HEK293 (cell line): ENCODE measurements at regions not wholly inside any gene's neighbourhood (a gene's known extent, or its start where the extent isn't known, plus 50 kb on each side); places are given as distances from the start of the nearest gene placed in this dataset.

Experiments used
- CTCF ChIA-PET: fragments of 350-600 bp; formaldehyde crosslinking; extraction: SDS; loops from one replicate; lab custom pipeline; 2021; ENCODE audit warnings: antibody characterized with exemption; lab: Yijun Ruan, JAX
- POLR2A ChIA-PET: fragments of 300-600 bp; formaldehyde crosslinking; extraction: SDS; loops from one replicate; lab custom pipeline; 2020; ENCODE audit warnings: antibody characterized with exemption, inconsistent platforms; lab: Yijun Ruan, JAX
- H3K27ac ChIP-seq: fragments of 200-500 bp; sonication (Bioruptor generic); 2 replicates; pipeline ENCODE4 v1.5.1; 2014; ENCODE audit warnings: low read depth, low read length, control low read depth, inconsistent platforms; ENCODE audit errors: extremely low read depth
- H3K36me3 ChIP-seq, 2 experiments: fragments of 200-500 bp in 1 of 2; sonication (Bioruptor generic) in 1 of 2; 1 replicate in 1 of 2; 2 replicates in 1 of 2; pipeline ENCODE4 v1.5.1; 2014 to 2017; ENCODE audit warnings: inconsistent platforms in 2 of 2, low read length in 2 of 2; ENCODE audit not compliant: control insufficient read depth in 2 of 2, insufficient read depth in 1 of 2
- H3K4me1 ChIP-seq: fragments of 200-500 bp; sonication (Bioruptor generic); 2 replicates; pipeline ENCODE4 v1.5.1; 2014; ENCODE audit warnings: mild to moderate bottlenecking, low read length, inconsistent platforms; ENCODE audit not compliant: control insufficient read depth, insufficient read depth
- H3K4me3 ChIP-seq: 2 replicates; pipeline ENCODE4 v1.5.1; 2011; ENCODE audit warnings: low read depth, mild to moderate bottlenecking, control low read depth, low read length, moderate library complexity
- H3K9me3 ChIP-seq: fragments of 200-500 bp; sonication (Bioruptor generic); 2 replicates; pipeline ENCODE4 v1.5.1; 2014; ENCODE audit warnings: low read depth, low read length, inconsistent platforms; ENCODE audit not compliant: control insufficient read depth, insufficient read depth
- GLI2 ChIP-seq: fragments of 450-650 bp; formaldehyde crosslinking; IDR thresholded peaks from 2 replicates; pipeline ENCODE4; 2017; ENCODE audit warnings: missing biosample characterization, missing genetic modification characterization, low read depth, borderline replicate concordance
- HOXC10 ChIP-seq: sonication (generic); formaldehyde crosslinking; IDR thresholded peaks from 2 replicates; pipeline ENCODE4 v1.8.1; 2023; ENCODE audit warnings: mild to moderate bottlenecking, missing genetic modification reagents
- KLF9 ChIP-seq: fragments of 450-650 bp; formaldehyde crosslinking; IDR thresholded peaks from 2 replicates; pipeline ENCODE4 v1.5.1; 2016; ENCODE audit warnings: missing biosample characterization, missing genetic modification characterization, low read depth
- MZF1 ChIP-seq: fragments of 450-650 bp; formaldehyde crosslinking; IDR thresholded peaks from 2 replicates; pipeline ENCODE4 v1.5.1; 2017; ENCODE audit warnings: missing biosample characterization, missing genetic modification characterization, borderline replicate concordance
- OSR2 ChIP-seq: fragments of 450-650 bp; formaldehyde crosslinking; IDR thresholded peaks from 2 replicates; pipeline ENCODE4 v1.5.1; 2016; ENCODE audit warnings: missing biosample characterization, missing genetic modification characterization
- ZBTB1 ChIP-seq: fragments of 450-650 bp; formaldehyde crosslinking; IDR thresholded peaks from 2 replicates; pipeline ENCODE4 v1.5.1; 2016; ENCODE audit warnings: missing biosample characterization, missing genetic modification characterization
- ZIC2 ChIP-seq: fragments of 450-650 bp; formaldehyde crosslinking; IDR thresholded peaks from 2 replicates; pipeline ENCODE4 v1.5.1; 2016; ENCODE audit warnings: missing biosample characterization, missing genetic modification characterization
- ZNF112 ChIP-seq: fragments of 450-650 bp; formaldehyde crosslinking; IDR thresholded peaks from 2 replicates; pipeline ENCODE4 v1.5.0; 2017; ENCODE audit warnings: missing biosample characterization, missing genetic modification characterization
- ZNF114 ChIP-seq: fragments of 450-650 bp; formaldehyde crosslinking; IDR thresholded peaks from 2 replicates; pipeline ENCODE4 v1.5.0; 2017; ENCODE audit warnings: missing biosample characterization, missing genetic modification characterization
- ZNF140 ChIP-seq: fragments of 450-650 bp; formaldehyde crosslinking; IDR thresholded peaks from 2 replicates; pipeline ENCODE4 v1.5.1; 2016; ENCODE audit warnings: missing biosample characterization, missing genetic modification characterization
- ZNF19 ChIP-seq: fragments of 450-650 bp; formaldehyde crosslinking; IDR thresholded peaks from 2 replicates; pipeline ENCODE4; 2016; ENCODE audit warnings: missing biosample characterization, missing genetic modification characterization, low read depth
- ZNF24 ChIP-seq: fragments of 450-650 bp; formaldehyde crosslinking; IDR thresholded peaks from 2 replicates; pipeline ENCODE4 v1.5.1; 2016; ENCODE audit warnings: missing biosample characterization, missing genetic modification characterization
- ZNF266 ChIP-seq: fragments of 450-650 bp; formaldehyde crosslinking; IDR thresholded peaks from 2 replicates; pipeline ENCODE4 v1.5.1; 2016; ENCODE audit warnings: missing biosample characterization, missing genetic modification characterization, low read depth
- ZNF292 ChIP-seq: fragments of 450-650 bp; formaldehyde crosslinking; IDR thresholded peaks from 2 replicates; pipeline ENCODE4 v1.5.1; 2016; ENCODE audit warnings: low read depth, missing biosample characterization, missing genetic modification characterization, borderline replicate concordance
- ZNF426 ChIP-seq: fragments of 450-650 bp; formaldehyde crosslinking; IDR thresholded peaks from 2 replicates; pipeline ENCODE4 v1.5.1; 2017; ENCODE audit warnings: missing biosample characterization, missing genetic modification characterization, mild to moderate bottlenecking, inconsistent platforms, moderate library complexity
- ZNF514 ChIP-seq: fragments of 450-650 bp; formaldehyde crosslinking; IDR thresholded peaks from 2 replicates; pipeline ENCODE4 v1.5.1; 2016; ENCODE audit warnings: missing biosample characterization, missing genetic modification characterization
- ZNF544 ChIP-seq: fragments of 450-650 bp; formaldehyde crosslinking; IDR thresholded peaks from 2 replicates; pipeline ENCODE4 v1.5.0; 2017; ENCODE audit warnings: missing biosample characterization, missing genetic modification characterization
- ZNF548 ChIP-seq: fragments of 450-650 bp; formaldehyde crosslinking; IDR thresholded peaks from 2 replicates; pipeline ENCODE4 v1.5.1; 2016; ENCODE audit warnings: missing biosample characterization, missing genetic modification characterization
- ZNF560 ChIP-seq: fragments of 450-650 bp; formaldehyde crosslinking; IDR thresholded peaks from 2 replicates; pipeline ENCODE4 v1.5.1; 2017; ENCODE audit warnings: missing biosample characterization, missing genetic modification characterization, borderline replicate concordance
- ZNF658 ChIP-seq: fragments of 450-650 bp; formaldehyde crosslinking; IDR thresholded peaks from 2 replicates; pipeline ENCODE4; 2016; ENCODE audit warnings: missing biosample characterization, missing genetic modification characterization
- ZNF670 ChIP-seq: fragments of 450-650 bp; formaldehyde crosslinking; IDR thresholded peaks from 2 replicates; pipeline ENCODE4 v1.5.1; 2016; ENCODE audit warnings: missing biosample characterization, missing genetic modification characterization, low read depth
- ZNF76 ChIP-seq: fragments of 450-650 bp; formaldehyde crosslinking; IDR thresholded peaks from 2 replicates; pipeline ENCODE4; 2016; ENCODE audit warnings: low read depth, missing biosample characterization, missing genetic modification characterization, borderline replicate concordance
- ZNF777 ChIP-seq: fragments of 450-650 bp; formaldehyde crosslinking; IDR thresholded peaks from 2 replicates; pipeline ENCODE4 v1.5.1; 2017; ENCODE audit warnings: missing biosample characterization, missing genetic modification characterization, borderline replicate concordance
- ZNF792 ChIP-seq: fragments of 450-650 bp; formaldehyde crosslinking; IDR thresholded peaks from 2 replicates; pipeline ENCODE4 v1.5.1; 2016; ENCODE audit warnings: missing biosample characterization, missing genetic modification characterization
- ZNF830 ChIP-seq: fragments of 450-650 bp; IDR thresholded peaks from 2 replicates; pipeline ENCODE4 v1.5.0; 2018; ENCODE audit warnings: missing biosample characterization, missing genetic modification characterization, low read depth, mild to moderate bottlenecking, moderate library complexity
- ZSCAN30 ChIP-seq: fragments of 450-650 bp; IDR thresholded peaks from 2 replicates; pipeline ENCODE4 v1.5.1; 2018; ENCODE audit warnings: missing biosample characterization, mild to moderate bottlenecking, missing genetic modification characterization, moderate library complexity
- TF ChIP-seq, protein P1 (sequence below): fragments of 450-650 bp; formaldehyde crosslinking; IDR thresholded peaks from 2 replicates; pipeline ENCODE4 v1.5.1; 2016; ENCODE audit warnings: missing biosample characterization, missing genetic modification characterization
- TF ChIP-seq, protein P2 (sequence below): fragments of 450-650 bp; formaldehyde crosslinking; IDR thresholded peaks from 2 replicates; pipeline ENCODE4 v1.5.1; 2016; ENCODE audit warnings: missing biosample characterization, missing genetic modification characterization
- TF ChIP-seq, protein P3 (sequence below): fragments of 450-650 bp; formaldehyde crosslinking; IDR thresholded peaks from 2 replicates; pipeline ENCODE4 v1.5.1; 2016; ENCODE audit warnings: missing biosample characterization, missing genetic modification characterization
- TF ChIP-seq, protein P4 (sequence below): fragments of 450-650 bp; formaldehyde crosslinking; IDR thresholded peaks from 2 replicates; pipeline ENCODE4 v1.5.1; 2016; ENCODE audit warnings: missing biosample characterization, missing genetic modification characterization
- TF ChIP-seq, protein P5 (sequence below): fragments of 450-650 bp; formaldehyde crosslinking; IDR thresholded peaks from 2 replicates; pipeline ENCODE4 v1.5.1; 2016; ENCODE audit warnings: missing biosample characterization, missing genetic modification characterization, borderline replicate concordance

DNA sequence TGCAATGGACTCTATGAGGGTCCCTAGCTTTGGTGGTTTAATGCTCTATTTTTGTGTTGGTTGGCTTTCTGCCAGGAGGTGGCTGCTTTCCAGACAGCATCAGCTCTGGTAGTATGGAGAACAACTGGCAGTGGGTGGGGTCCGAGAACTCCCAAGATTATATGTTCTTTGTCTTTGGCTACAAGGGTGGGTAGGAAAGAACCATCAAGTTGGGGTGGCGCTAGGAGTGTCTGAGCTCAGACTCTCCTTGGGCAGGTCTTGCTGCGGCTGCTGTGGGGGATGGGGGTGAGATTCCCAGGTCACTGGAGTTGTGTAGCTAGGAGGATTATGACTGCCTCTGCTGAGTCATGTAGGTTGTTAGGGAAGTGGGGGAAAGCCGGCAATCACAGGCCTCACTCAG lies 976.1 kb upstream of the GYPC start:
- CTCF ChIA-PET, result no interaction called here

DNA sequence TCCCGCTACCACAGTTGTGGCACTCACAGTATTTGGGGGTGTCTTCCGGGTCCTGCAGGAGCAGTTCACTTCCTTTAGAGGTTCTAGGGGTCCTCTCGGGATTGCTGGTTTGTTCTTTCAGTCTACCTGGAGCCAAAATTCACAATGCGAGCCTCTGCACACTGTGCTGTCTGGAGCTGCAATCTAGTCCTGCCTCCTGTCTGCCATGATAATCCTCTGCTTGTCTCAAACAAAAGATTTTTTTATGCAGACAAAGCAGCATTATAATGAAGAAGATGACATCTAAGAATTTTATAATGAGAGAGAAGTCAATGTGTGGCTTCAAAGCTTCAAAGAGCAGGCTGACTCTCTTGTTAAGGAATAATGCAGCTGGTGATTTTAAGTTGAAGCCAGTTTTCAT lies 975.1 kb upstream of the GYPC start:
- H3K4me1 ChIP-seq, result no peaks in the 10 kb centered on the region
- no peak overlapping the region for H3K27ac ChIP-seq
- no peak overlapping the region for H3K4me3 ChIP-seq
- H3K36me3 ChIP-seq, result no peaks in the 10 kb centered on the region
- POLR2A ChIA-PET, result no interaction called here
- H3K9me3 ChIP-seq, result no peaks in the 10 kb centered on the region
- CTCF ChIA-PET, result interaction anchor here (0.6 kb wide), 1 partner anchor 19 kb away, joined by 3 read pairs; no protein-coding TSS in a partner anchor
- TF ChIP-seq ZNF24 (no peak), ZNF658 (no peak), ZNF114 (tag by site-specific recombination) (no peak), KLF9 (tag by site-specific recombination) (no peak), ZNF76 (tag by site-specific recombination) (no peak), ZIC2 (no peak), GLI2 (no peak), ZNF292 (tag by site-specific recombination) (no peak), ZNF514 (tag by site-specific recombination) (no peak), OSR2 (tag by site-specific recombination) (no peak), ZNF792 (tag by site-specific recombination) (no peak)
- TF ChIP-seq, protein P1, sequence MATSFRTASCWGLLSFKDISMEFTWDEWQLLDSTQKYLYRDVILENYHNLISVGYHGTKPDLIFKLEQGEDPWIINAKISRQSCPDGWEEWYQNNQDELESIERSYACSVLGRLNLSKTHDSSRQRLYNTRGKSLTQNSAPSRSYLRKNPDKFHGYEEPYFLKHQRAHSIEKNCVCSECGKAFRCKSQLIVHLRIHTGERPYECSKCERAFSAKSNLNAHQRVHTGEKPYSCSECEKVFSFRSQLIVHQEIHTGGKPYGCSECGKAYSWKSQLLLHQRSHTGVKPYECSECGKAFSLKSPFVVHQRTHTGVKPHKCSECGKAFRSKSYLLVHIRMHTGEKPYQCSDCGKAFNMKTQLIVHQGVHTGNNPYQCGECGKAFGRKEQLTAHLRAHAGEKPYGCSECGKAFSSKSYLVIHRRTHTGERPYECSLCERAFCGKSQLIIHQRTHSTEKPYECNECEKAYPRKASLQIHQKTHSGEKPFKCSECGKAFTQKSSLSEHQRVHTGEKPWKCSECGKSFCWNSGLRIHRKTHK, result no peak
- TF ChIP-seq, protein P2, sequence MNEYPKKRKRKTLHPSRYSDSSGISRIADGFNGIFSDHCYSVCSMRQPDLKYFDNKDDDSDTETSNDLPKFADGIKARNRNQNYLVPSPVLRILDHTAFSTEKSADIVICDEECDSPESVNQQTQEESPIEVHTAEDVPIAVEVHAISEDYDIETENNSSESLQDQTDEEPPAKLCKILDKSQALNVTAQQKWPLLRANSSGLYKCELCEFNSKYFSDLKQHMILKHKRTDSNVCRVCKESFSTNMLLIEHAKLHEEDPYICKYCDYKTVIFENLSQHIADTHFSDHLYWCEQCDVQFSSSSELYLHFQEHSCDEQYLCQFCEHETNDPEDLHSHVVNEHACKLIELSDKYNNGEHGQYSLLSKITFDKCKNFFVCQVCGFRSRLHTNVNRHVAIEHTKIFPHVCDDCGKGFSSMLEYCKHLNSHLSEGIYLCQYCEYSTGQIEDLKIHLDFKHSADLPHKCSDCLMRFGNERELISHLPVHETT (tag by site-specific recombination), result no peak

More for the DNA sequence above, 976.1 kb upstream of the GYPC start:
- Histone ChIP-seq H3K9me3 (no peaks in the 10 kb centered on the region), H3K4me1 (no peaks in the 10 kb centered on the region), H3K36me3 (no peaks in the 10 kb centered on the region), H3K27ac (no peak overlapping the region), H3K4me3 (no peak overlapping the region)
- POLR2A ChIA-PET, result no interaction called here
- no peak for TF ChIP-seq MZF1 (tag by site-specific recombination)
- TF ChIP-seq ZNF544, result no peak
- TF ChIP-seq ZBTB1, result no peak
- TF ChIP-seq, protein P3, sequence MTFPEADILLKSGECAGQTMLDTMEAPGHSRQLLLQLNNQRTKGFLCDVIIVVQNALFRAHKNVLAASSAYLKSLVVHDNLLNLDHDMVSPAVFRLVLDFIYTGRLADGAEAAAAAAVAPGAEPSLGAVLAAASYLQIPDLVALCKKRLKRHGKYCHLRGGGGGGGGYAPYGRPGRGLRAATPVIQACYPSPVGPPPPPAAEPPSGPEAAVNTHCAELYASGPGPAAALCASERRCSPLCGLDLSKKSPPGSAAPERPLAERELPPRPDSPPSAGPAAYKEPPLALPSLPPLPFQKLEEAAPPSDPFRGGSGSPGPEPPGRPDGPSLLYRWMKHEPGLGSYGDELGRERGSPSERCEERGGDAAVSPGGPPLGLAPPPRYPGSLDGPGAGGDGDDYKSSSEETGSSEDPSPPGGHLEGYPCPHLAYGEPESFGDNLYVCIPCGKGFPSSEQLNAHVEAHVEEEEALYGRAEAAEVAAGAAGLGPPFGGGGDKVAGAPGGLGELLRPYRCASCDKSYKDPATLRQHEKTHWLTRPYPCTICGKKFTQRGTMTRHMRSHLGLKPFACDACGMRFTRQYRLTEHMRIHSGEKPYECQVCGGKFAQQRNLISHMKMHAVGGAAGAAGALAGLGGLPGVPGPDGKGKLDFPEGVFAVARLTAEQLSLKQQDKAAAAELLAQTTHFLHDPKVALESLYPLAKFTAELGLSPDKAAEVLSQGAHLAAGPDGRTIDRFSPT (tag by site-specific recombination), result no peak
- TF ChIP-seq ZNF830 (tag by site-specific recombination), result no peak
- TF ChIP-seq ZNF670 (tag by site-specific recombination), result no peak
- TF ChIP-seq HOXC10, result no peak
- no peak for TF ChIP-seq ZNF560 (tag by site-specific recombination)
- TF ChIP-seq ZNF266, result no peak
- no peak for TF ChIP-seq ZNF548
- TF ChIP-seq ZNF777 (tag by site-specific recombination), result no peak
- TF ChIP-seq, protein P4, sequence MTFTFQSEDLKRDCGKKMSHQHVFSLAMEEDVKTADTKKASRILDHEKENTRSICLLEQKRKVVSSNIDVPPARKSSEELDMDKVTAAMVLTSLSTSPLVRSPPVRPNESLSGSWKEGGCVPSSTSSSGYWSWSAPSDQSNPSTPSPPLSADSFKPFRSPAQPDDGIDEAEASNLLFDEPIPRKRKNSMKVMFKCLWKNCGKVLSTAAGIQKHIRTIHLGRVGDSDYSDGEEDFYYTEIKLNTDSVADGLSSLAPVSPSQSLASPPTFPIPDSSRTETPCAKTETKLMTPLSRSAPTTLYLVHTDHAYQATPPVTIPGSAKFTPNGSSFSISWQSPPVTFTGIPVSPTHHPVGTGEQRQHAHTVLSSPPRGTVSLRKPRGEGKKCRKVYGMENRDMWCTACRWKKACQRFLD (tag by site-specific recombination), result no peak
- TF ChIP-seq ZSCAN30, result no peak
- TF ChIP-seq ZNF140, result no peak
- TF ChIP-seq, protein P5, sequence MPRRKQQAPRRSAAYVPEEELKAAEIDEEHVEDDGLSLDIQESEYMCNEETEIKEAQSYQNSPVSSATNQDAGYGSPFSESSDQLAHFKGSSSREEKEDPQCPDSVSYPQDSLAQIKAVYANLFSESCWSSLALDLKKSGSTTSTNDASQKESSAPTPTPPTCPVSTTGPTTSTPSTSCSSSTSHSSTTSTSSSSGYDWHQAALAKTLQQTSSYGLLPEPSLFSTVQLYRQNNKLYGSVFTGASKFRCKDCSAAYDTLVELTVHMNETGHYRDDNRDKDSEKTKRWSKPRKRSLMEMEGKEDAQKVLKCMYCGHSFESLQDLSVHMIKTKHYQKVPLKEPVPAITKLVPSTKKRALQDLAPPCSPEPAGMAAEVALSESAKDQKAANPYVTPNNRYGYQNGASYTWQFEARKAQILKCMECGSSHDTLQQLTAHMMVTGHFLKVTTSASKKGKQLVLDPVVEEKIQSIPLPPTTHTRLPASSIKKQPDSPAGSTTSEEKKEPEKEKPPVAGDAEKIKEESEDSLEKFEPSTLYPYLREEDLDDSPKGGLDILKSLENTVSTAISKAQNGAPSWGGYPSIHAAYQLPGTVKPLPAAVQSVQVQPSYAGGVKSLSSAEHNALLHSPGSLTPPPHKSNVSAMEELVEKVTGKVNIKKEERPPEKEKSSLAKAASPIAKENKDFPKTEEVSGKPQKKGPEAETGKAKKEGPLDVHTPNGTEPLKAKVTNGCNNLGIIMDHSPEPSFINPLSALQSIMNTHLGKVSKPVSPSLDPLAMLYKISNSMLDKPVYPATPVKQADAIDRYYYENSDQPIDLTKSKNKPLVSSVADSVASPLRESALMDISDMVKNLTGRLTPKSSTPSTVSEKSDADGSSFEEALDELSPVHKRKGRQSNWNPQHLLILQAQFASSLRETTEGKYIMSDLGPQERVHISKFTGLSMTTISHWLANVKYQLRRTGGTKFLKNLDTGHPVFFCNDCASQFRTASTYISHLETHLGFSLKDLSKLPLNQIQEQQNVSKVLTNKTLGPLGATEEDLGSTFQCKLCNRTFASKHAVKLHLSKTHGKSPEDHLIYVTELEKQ, result no peak
- TF ChIP-seq ZNF426 (tag by site-specific recombination), result no peak
- no peak for TF ChIP-seq ZNF112 (tag by site-specific recombination)
- no peak for TF ChIP-seq ZNF19
